ENCODE measurements at regions not wholly inside any gene's neighbourhood (a gene's known extent, or its start where the extent isn't known, plus 50 kb on each side); places are given as distances from the start of the nearest gene placed in this dataset.

- H3K9me3 ChIP-seq (ENCODE audit: low read depth) = no peaks in the 10 kb centered on the region
- peak in 1 of 2 donors; percentile 64 for DNase-seq (ENCODE audit: low read depth in 1 of 2, low spot score in 1 of 2)
- H3K4me3 ChIP-seq = no peak overlapping the region
- H3K4me1 ChIP-seq (ENCODE audit: low read depth) = peaks cover 4% of the 10 kb centered on the region
- H3K36me3 ChIP-seq = no peaks in the 10 kb centered on the region
- no peak overlapping the region for H3K27ac ChIP-seq
- no peak for TF ChIP-seq CTCF (IDR thresholded peaks at IDR 0.05; ENCODE audit: low read depth, low read length)
- no peaks in the 10 kb centered on the region for H3K27me3 ChIP-seq
These were observed 881.6 kb upstream of the PIK3C3 start for GRCh38 chr18:41073372-41073954.

GRCh38 chr18:41072946-41073345 is 882.1 kb upstream of the PIK3C3 start:
- H3K4me3 ChIP-seq = no peak overlapping the region
- no peaks in the 10 kb centered on the region for H3K36me3 ChIP-seq
- no peaks in the 10 kb centered on the region for H3K27me3 ChIP-seq
- peaks cover 4% of the 10 kb centered on the region for H3K4me1 ChIP-seq (ENCODE audit: low read depth)
- no peaks in the 10 kb centered on the region for H3K9me3 ChIP-seq (ENCODE audit: low read depth)
- H3K27ac ChIP-seq = no peak overlapping the region
- TF ChIP-seq CTCF (IDR thresholded peaks at IDR 0.05; ENCODE audit: low read depth, low read length) = no peak
- DNase-seq (ENCODE audit: low read depth in 1 of 2, low spot score in 1 of 2) = no peak

GRCh38 chr18:41071826-41072225 is 883.2 kb upstream of the PIK3C3 start:
- TF ChIP-seq CTCF (IDR thresholded peaks at IDR 0.05; ENCODE audit: low read depth, low read length) = no peak
- Histone ChIP-seq H3K4me1 (ENCODE audit: low read depth) (peaks cover 4% of the 10 kb centered on the region), H3K36me3 (no peaks in the 10 kb centered on the region), H3K27me3 (no peaks in the 10 kb centered on the region), H3K9me3 (ENCODE audit: low read depth) (no peaks in the 10 kb centered on the region), H3K4me3 (no peak overlapping the region), H3K27ac (no peak overlapping the region)
- no peak for DNase-seq (ENCODE audit: low read depth in 1 of 2, low spot score in 1 of 2)

- H3K4me3 ChIP-seq = no peak overlapping the region
- TF ChIP-seq CTCF (IDR thresholded peaks at IDR 0.05; ENCODE audit: low read depth, low read length) = no peak
- H3K9me3 ChIP-seq (ENCODE audit: low read depth) = no peaks in the 10 kb centered on the region
- no peak overlapping the region for H3K27ac ChIP-seq
- no peak for DNase-seq (ENCODE audit: low read depth in 1 of 2, low spot score in 1 of 2)
- no peaks in the 10 kb centered on the region for H3K4me1 ChIP-seq (ENCODE audit: low read depth)
- H3K36me3 ChIP-seq = no peaks in the 10 kb centered on the region
- H3K27me3 ChIP-seq = no peaks in the 10 kb centered on the region
These were observed 885.9 kb upstream of the PIK3C3 start for GRCh38 chr18:41069167-41069566.

- H3K4me1 ChIP-seq (ENCODE audit: low read depth) = no peaks in the 10 kb centered on the region
- H3K27me3 ChIP-seq = no peaks in the 10 kb centered on the region
- TF ChIP-seq CTCF (IDR thresholded peaks at IDR 0.05; ENCODE audit: low read depth, low read length) = no peak
- no peaks in the 10 kb centered on the region for H3K9me3 ChIP-seq (ENCODE audit: low read depth)
- H3K4me3 ChIP-seq = no peak overlapping the region
- H3K36me3 ChIP-seq = no peaks in the 10 kb centered on the region
- DNase-seq (ENCODE audit: low read depth in 1 of 2, low spot score in 1 of 2) = no peak
- H3K27ac ChIP-seq = no peak overlapping the region
These were observed 890.1 kb upstream of the PIK3C3 start for GRCh38 chr18:41064916-41065315.

GRCh38 chr18:41060967-41061366 is 894.1 kb upstream of the PIK3C3 start:
- no peak overlapping the region for H3K4me3 ChIP-seq

More at GRCh38 chr18:41060967-41061366, 894.1 kb upstream of the PIK3C3 start:
- Histone ChIP-seq H3K27me3 (no peaks in the 10 kb centered on the region), H3K27ac (no peak overlapping the region), H3K4me1 (ENCODE audit: low read depth) (no peaks in the 10 kb centered on the region), H3K9me3 (ENCODE audit: low read depth) (no peaks in the 10 kb centered on the region), H3K36me3 (no peaks in the 10 kb centered on the region)
- TF ChIP-seq CTCF (IDR thresholded peaks at IDR 0.05; ENCODE audit: low read depth, low read length) = no peak
- no peak for DNase-seq (ENCODE audit: low read depth in 1 of 2, low spot score in 1 of 2)

All from cardiac muscle cell (in vitro differentiated cells and primary cell).